Loucy (cell line): ENCODE measurements at regions not wholly inside any gene's neighbourhood (a gene's known extent, or its start where the extent isn't known, plus 50 kb on each side); places are given as distances from the start of the nearest gene placed in this dataset.

Experiments
- H2AFZ ChIP-seq: fragments of 200-600 bp; sonication (generic); 2 replicates; pipeline ENCODE4 v1.6.0; 2016; ENCODE audit warnings: antibody characterized with exemption, mild to moderate bottlenecking, low read length, moderate library complexity
- H3F3A ChIP-seq: fragments of 200-600 bp; 2 replicates; pipeline ENCODE4 v1.6.0; 2016; ENCODE audit warnings: antibody characterized with exemption, low read depth, mild to moderate bottlenecking
- H3K27me3 ChIP-seq: fragments of 200-600 bp; sonication (generic); 2 replicates; pipeline ENCODE4 v1.6.1; 2014; ENCODE audit warnings: low read length, mild to moderate bottlenecking; ENCODE audit not compliant: insufficient read depth, poor library complexity, severe bottlenecking
- H3K36me3 ChIP-seq: fragments of 200-600 bp; sonication (generic); 2 replicates; pipeline ENCODE4 v1.6.1; 2016; ENCODE audit warnings: low read length; ENCODE audit not compliant: insufficient read depth
- H3K4me1 ChIP-seq: fragments of 200-600 bp; sonication (generic); 2 replicates; pipeline ENCODE4 v1.5.1; 2014; ENCODE audit warnings: low read length, mild to moderate bottlenecking; ENCODE audit not compliant: insufficient read depth, poor library complexity, severe bottlenecking
- H3K4me2 ChIP-seq: fragments of 200-600 bp; sonication (generic); 2 replicates; pipeline ENCODE4 v1.6.0; 2014; ENCODE audit warnings: antibody characterized with exemption, low read length, low read depth, mild to moderate bottlenecking; ENCODE audit not compliant: poor library complexity, severe bottlenecking
- H3K4me3 ChIP-seq: fragments of 200-600 bp; sonication (generic); 2 replicates; pipeline ENCODE4 v1.5.1; 2014; ENCODE audit warnings: low read length, mild to moderate bottlenecking, mixed read lengths; ENCODE audit not compliant: poor library complexity, severe bottlenecking
- H3K79me2 ChIP-seq: fragments of 200-600 bp; sonication (generic); 2 replicates; pipeline ENCODE4 v1.6.1; 2014; ENCODE audit warnings: low read length; ENCODE audit not compliant: insufficient read depth
- H3K9ac ChIP-seq: fragments of 200-600 bp; sonication (generic); 2 replicates; pipeline ENCODE4 v1.6.0; 2014; ENCODE audit warnings: mild to moderate bottlenecking, low read depth, low read length, moderate library complexity; ENCODE audit not compliant: poor library complexity, severe bottlenecking
- H3K9me2 ChIP-seq: fragments of 200-600 bp; sonication (generic); replicated peaks from 2 replicates; pipeline ENCODE4 v1.6.1; 2016; ENCODE audit warnings: low read depth, low read length, mixed read lengths
- H3K9me3 ChIP-seq: fragments of 200-600 bp; sonication (generic); 2 replicates; pipeline ENCODE4 v1.6.1; 2014; ENCODE audit warnings: mild to moderate bottlenecking, antibody characterized with exemption, low read length, low read depth; ENCODE audit not compliant: insufficient read depth
- H4K20me1 ChIP-seq: fragments of 200-600 bp; sonication (generic); 2 replicates; pipeline ENCODE4 v1.6.0; 2014; ENCODE audit warnings: antibody characterized with exemption, low read length, mild to moderate bottlenecking; ENCODE audit not compliant: insufficient read depth, poor library complexity, severe bottlenecking
- CTCF ChIP-seq: fragments of 200-600 bp; sonication (generic); conservative IDR thresholded peaks from 2 replicates; pipeline ENCODE4 v1.5.1; 2014; ENCODE audit warnings: mild to moderate bottlenecking, antibody characterized with exemption, low read length
- EZH2phosphoT487 ChIP-seq: fragments of 200-600 bp; IDR thresholded peaks from 2 replicates; pipeline ENCODE4 v1.6.1; 2018; ENCODE audit warnings: antibody characterized with exemption, mild to moderate bottlenecking, moderate library complexity, borderline replicate concordance

DNA sequence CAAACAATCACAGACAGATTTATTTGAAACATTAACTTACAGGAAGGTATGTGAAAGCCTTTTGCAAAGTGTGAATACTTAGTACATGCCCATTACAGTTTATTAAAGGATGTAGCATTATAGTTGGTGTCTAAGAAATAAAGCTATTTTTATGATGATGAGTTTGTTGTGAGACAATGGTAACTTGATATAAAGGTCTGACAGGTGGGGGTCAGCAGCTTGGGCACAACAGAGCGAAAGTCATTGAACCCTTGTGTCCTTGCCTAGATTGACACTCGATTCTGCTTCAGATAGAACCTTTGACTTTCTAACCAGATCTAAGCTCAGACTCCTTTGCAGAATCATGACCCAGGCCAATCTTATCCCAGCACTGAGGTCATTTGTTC is 777.9 kb downstream of the NTRK3 start:
- no peaks in the 10 kb centered on the region for H3K9me2 ChIP-seq
- no peak for TF ChIP-seq CTCF
- TF ChIP-seq EZH2phosphoT487 = no peak
- no peak overlapping the region for H2AFZ ChIP-seq
- H3K4me1 ChIP-seq = no peaks in the 10 kb centered on the region
- H3K36me3 ChIP-seq = no peaks in the 10 kb centered on the region
- no peaks in the 10 kb centered on the region for H3K9me3 ChIP-seq
- H4K20me1 ChIP-seq = no peaks in the 10 kb centered on the region
- no peak overlapping the region for H3K4me3 ChIP-seq
- no peak overlapping the region for H3K4me2 ChIP-seq
- H3F3A ChIP-seq = no peaks in the 10 kb centered on the region
- no peaks in the 10 kb centered on the region for H3K27me3 ChIP-seq
- H3K9ac ChIP-seq = no peak overlapping the region
- H3K79me2 ChIP-seq = no peaks in the 10 kb centered on the region

- Histone ChIP-seq H3K4me1 (no peaks in the 10 kb centered on the region), H3K4me3 (no peak overlapping the region), H3K9ac (no peak overlapping the region), H3K36me3 (no peaks in the 10 kb centered on the region), H3K9me3 (no peaks in the 10 kb centered on the region), H3K27me3 (no peaks in the 10 kb centered on the region), H4K20me1 (no peaks in the 10 kb centered on the region), H3K79me2 (no peaks in the 10 kb centered on the region), H3K9me2 (no peaks in the 10 kb centered on the region), H3K4me2 (no peak overlapping the region), H3F3A (no peaks in the 10 kb centered on the region), H2AFZ (no peak overlapping the region)
- no peak for TF ChIP-seq CTCF
- TF ChIP-seq EZH2phosphoT487 = no peak
These were observed 778.5 kb downstream of the NTRK3 start for GRCh38 chr15:87477737-87478686.

DNA sequence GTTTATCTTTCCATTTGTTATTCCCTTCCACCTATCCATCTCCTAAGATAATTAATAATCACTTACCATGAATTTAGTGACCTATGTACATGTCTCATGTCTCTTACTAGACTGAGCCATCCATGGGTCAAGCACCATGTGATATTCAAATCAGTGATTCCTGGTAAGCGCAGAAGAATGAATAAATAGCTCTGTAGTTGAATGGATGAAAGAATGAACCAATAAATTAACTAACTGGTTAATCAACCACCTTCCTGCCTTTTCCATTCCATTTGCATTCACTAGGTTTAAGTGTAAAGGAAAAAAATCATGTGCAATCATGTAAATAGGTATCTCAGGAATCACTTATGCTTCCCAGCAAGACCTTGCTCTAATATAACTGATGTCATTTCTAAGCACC is 779.5 kb downstream of the NTRK3 start:
- Histone ChIP-seq H3K4me2 (no peak overlapping the region), H3K9me3 (no peaks in the 10 kb centered on the region), H3K9me2 (no peaks in the 10 kb centered on the region), H3K4me3 (no peak overlapping the region), H3K79me2 (no peaks in the 10 kb centered on the region), H3F3A (no peaks in the 10 kb centered on the region), H3K36me3 (no peaks in the 10 kb centered on the region), H3K27me3 (no peaks in the 10 kb centered on the region), H3K4me1 (no peaks in the 10 kb centered on the region), H4K20me1 (no peaks in the 10 kb centered on the region), H2AFZ (no peak overlapping the region), H3K9ac (no peak overlapping the region)
- no peak for TF ChIP-seq CTCF
